NCI-H187 (cell line): ENCODE measurements at regions not wholly inside any gene's neighbourhood (a gene's known extent, or its start where the extent isn't known, plus 50 kb on each side); places are given as distances from the start of the nearest gene placed in this dataset.

Experiments used
- DNase-seq, 2 experiments: peaks; one replicate each; lab custom pipeline; 2025; lab: John Stamatoyannopoulos, UW

GRCh38 chr16:9302072-9302471, 210.6 kb downstream of the HAPSTR1 start:
- DNase-seq: no peak

- no peak for DNase-seq
Observed at GRCh38 chr16:9306753-9307152, 215.3 kb downstream of the HAPSTR1 start.

DNA sequence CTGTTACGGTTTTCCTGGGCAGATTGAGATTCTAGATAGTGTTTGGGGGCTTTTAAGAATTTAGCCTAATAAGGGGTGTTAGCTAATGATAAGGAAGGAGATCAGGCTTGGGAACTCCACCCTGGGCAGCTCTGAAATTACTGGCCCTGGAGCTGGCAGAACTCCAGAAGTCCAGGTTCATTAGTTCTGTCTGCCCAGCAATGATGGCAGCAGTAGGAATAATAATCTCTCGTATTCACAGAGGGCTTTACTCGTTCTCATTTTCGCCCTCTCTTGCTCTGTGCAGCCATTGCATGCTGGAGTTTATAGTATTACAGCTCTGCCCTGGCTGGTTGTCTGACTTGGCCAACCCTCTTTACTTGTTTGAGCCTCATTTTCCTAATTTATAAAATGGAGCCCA, 216.0 kb downstream of the HAPSTR1 start:
- no peak for DNase-seq

- DNase-seq: no peak
Observed at GRCh38 chr16:9308356-9308801, 216.9 kb downstream of the HAPSTR1 start.

- DNase-seq: no peak
Observed at GRCh38 chr16:9308850-9309249, 217.4 kb downstream of the HAPSTR1 start.

DNA sequence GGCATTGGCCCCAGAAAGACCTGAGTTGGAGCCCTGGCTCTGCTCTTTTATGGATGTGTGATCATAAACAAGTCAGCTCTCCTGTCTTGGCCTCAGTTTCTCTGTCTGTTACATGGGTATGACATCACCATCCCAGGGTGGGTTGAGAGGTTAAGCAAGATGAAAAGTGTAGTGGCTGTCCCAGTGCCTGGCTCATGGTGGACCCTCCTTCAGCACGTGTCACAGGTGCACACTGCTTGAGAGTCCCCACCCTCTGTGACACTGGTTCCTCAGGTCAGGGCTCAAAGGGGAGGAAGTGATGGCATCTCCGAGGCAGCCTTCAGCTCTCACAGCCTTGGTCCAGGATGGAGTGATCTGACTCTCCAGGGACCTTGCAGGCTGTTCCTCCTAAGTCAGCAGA, 218.4 kb downstream of the HAPSTR1 start:
- DNase-seq: no peak

- DNase-seq: no peak
Observed at GRCh38 chr16:9311303-9311954, 220.0 kb downstream of the HAPSTR1 start.

- DNase-seq: no peak
Observed at GRCh38 chr16:9316008-9316407, 224.6 kb downstream of the HAPSTR1 start.

- DNase-seq: no peak
Observed at GRCh38 chr16:9316615-9317014, 225.2 kb downstream of the HAPSTR1 start.

GRCh38 chr16:9318764-9319163, 227.3 kb downstream of the HAPSTR1 start:
- no peak for DNase-seq

- DNase-seq: no peak
Observed at GRCh38 chr16:9322769-9323168, 231.3 kb downstream of the HAPSTR1 start.

DNA sequence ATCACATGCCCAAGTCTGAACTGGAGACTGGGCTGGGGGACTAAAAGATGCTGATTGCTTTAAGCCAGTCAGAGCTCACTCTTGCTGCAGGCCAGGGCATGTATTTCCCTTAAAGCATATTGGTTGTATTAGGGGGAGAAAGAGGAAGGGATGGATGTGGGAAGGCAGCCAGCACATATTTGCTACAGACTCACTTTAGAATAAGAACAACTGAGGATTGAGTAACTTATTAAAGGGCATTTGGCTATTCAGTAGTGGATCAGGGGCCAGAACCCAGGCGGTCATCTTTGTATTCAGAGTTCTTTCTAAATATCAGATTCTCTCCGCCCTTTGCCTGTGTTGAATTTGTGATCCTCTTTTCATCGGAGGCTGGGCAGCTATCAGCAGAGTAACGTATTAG, 231.7 kb downstream of the HAPSTR1 start:
- no peak for DNase-seq

- DNase-seq: no peak
Observed at GRCh38 chr16:9327253-9327652, 235.8 kb downstream of the HAPSTR1 start.

DNA sequence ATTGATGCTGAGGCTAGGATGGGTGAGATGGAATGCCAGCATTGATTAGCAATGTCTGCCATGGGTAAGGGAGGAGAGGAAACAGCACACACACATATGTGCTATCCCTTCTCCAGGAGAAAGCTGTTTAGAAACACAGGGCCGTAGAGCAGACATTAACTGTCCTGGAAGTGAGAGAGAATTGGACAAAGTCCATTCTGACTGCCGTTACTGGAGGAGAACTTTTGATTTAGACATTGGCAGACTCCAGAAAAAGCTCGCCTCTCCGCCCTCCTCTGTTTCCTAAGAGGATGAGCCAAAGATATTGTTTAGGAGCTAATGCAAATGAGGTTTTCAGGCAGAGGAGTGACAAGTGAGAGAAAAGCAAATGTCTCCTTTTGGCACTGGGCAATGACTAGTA, 237.0 kb downstream of the HAPSTR1 start:
- DNase-seq: no peak

DNA sequence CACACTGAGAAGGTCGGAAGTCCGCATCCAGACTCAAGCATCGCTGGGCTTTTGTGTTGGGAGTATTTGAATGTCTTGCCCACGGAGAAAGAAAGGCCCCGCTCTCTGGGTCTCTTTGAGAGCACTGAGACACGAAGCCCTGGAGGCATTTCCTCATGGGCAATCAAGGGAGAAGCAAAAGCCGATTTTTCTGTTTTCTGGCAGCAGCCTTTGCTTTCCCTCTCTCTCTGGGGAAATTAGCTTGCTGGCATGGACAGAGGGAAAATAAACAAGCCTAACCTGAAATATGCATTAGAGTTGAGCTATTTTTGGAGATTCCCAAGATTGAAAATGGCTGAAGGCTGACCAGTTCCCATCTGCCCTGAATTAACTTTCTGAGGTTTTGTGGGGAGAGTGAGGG, 238.7 kb downstream of the HAPSTR1 start:
- no peak for DNase-seq

- DNase-seq: no peak
Observed at GRCh38 chr16:9331503-9331902, 240.1 kb downstream of the HAPSTR1 start.

GRCh38 chr16:9332574-9333148, 241.2 kb downstream of the HAPSTR1 start:
- DNase-seq: no peak

DNA sequence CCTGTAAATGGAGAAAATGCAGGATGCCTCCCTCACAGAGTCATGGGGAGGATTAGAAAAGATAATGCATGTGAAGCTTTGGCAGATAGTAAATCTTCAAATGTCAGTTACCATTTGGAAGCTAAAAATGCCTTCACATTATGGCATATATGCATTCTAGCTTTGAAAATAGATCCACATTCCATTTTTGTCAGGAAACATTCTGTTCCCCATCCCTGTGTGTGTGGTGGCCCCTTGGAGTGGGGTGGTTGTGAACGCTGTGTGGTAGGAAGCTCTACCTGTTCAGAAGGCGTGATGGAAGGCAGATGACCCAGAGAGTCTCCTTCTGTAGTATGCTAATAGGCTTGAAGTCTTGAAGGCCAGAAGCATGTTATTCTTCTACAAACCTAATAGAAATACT, 242.0 kb downstream of the HAPSTR1 start:
- DNase-seq: no peak

DNA sequence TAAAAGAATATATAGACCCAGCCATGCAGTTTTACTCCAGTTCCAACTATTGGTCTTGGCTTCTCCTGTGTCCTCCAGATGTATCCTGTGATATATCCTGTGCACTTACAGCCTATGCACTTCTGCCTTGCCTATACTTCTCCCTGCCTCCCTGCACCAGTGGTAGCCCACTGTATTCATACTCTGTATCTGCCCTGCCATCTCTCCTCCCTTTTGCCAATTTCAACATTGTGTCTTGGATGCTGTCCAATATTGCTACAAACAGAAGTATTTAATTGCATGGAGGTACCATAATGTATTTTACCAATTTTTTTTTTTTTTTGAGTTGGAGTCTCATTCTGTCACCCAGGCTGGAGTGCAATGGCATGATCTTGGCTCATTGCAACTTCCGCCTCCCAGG, 242.7 kb downstream of the HAPSTR1 start:
- no peak for DNase-seq

DNA sequence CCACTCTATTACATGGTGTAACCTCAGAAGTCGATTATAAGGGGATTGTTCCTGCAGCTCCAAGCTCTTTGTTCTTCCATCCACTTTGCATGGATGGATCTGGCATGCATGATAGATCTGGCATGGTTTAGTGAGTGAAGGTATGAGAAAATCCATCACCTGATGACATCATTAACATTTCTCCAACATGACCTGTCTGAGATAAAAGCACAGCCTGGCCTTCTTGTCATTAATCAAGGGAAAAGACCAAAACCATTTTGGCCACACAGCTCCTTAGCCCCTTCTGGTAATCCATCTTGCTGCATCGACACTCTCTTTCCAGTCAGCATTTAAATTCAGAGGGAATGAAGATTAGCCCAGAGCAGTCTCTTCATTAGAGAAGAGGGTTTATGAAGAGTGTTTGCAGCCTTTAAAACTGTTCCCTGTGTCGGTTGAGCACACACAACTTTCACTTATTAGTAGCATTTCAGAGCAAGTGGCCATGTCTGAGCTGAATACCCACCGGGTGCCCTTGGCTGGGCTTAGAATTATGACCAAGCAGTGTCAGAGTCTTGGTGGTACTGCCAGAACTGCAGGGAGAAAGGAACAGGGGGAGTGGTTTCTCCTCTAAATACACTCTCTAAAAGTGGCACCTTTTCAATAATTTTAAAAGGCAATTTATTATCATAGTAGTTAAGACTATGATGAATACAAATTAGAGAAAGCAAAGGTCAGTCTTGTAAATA, 246.0 kb downstream of the HAPSTR1 start:
- DNase-seq: no peak

GRCh38 chr16:9338068-9338467, 246.6 kb downstream of the HAPSTR1 start:
- no peak for DNase-seq

DNA sequence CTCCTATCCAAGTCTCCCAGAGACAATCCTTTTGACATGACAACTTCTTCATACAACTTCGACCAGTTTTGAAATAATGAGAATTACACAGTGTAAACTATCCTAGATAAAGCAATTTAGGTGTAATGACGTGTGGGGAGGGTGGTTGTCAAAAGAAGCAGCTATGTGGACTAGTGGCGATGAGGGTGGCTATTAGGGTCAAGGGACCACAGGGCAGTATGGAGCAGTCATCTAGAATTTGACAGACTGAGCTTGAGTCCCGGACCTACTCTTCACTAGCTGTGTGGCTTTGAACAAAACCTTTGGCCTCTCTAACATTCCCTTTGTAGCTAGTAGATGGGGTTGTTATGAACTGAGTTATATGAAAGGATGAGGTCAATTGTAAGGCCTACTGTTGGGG, 247.1 kb downstream of the HAPSTR1 start:
- no peak for DNase-seq

DNA sequence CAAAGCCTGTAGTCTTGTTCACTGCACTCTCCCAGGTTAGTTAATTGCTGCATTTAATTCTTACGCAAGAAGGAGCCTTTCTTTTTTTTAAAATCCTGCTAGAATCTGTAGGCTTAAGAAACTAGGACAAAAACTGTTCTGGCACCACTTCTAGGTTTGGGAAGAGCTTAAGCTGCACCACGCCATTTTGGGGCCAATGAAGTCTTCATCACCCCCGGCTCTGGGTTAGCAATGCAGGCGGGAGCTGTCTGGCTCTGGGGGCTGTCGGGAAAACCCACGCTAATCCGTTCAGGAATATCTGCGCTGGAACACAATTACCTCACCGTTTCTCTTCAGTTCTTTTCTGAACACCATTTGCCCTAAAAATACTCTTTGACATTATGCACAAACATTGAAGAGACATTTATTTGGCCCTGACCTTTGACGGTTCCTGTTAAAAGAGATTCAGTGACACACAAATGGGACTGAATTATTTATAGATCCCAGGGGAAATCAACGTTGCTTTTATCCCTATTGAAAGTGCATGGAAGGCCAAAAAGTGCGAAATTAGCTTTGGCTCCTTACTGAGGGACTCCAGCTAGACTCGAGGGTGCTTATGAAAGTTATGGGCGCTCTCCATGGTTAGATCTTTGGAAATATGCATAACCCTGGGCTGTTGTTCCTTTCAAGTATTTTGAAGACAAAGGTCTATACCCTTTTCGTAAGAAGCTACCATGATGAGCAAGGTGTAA, 249.2 kb downstream of the HAPSTR1 start:
- no peak for DNase-seq
